Fibroblast of peridontal ligament (primary cell): ENCODE measurements at regions not wholly inside any gene's neighbourhood (a gene's known extent, or its start where the extent isn't known, plus 50 kb on each side); places are given as distances from the start of the nearest gene placed in this dataset.
"Not testable (repeated sequence)": the region's sequence is repeated elsewhere in the genome, so short reads cannot be mapped to it uniquely, and the experiment has no call there.

Experiments used
- DNase-seq: peaks from one replicate; pipeline ENCODE4 v3.0.0-alpha.2; 2010; ENCODE audit errors: extremely low read depth

DNA sequence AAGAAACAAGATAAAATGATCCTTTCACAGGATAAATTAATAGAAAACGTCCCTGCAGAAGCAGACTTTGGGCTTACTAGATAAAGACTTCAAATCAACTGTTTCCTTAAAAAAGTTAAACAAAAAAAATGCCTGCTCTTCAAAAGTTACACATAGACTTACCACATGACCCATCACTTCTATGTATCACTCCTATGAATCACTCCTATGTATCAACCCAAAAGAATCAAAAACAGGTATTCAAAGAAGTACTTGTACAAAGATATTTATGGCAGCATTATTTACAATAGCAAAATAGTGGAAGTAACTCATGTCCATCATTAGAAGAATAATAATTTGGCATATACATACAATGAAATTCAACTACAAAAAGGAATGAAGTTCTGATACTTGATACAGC, 56.3 kb upstream of the PRDM9 start:
- no peak for DNase-seq

DNA sequence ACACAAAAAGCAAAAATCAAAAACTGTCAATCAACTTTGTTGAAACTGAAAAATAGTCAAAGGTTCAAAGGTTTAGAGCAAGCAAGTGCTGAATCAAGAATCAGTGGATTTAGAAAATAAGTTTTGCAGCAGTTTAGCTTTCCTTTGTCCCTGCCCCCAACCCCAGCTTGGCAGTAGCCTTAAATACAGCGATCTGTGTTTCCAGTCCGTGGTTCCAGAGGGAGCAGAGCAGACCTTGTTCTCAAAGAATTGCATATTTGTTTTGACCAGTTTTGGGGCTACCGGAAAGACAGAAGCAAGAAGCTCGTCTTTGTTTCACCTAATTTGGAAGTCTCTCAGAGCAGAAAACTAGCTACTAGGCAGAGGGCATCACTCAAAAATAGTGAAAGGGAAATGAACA, 57.2 kb upstream of the PRDM9 start:
- no peak for DNase-seq

DNA sequence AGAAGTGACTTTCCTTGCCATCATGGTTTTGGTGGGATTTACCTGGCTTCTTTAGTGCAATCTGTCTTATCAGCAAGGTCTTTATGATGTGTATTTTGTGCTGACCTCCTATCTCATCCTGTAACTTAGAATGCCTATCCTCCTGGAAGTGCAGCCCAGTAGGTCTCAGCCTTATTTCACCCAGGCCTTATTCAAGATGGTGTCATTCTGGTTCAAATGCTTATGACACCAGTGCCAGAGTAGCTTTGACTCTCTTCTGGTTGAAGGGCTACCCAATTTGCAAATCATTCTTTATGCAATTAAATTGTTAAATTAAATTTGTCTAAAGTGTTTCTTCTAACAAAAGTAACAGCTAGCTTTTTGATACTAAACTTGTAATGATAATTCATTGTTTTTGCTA, 58.8 kb upstream of the PRDM9 start:
- no peak for DNase-seq

DNA sequence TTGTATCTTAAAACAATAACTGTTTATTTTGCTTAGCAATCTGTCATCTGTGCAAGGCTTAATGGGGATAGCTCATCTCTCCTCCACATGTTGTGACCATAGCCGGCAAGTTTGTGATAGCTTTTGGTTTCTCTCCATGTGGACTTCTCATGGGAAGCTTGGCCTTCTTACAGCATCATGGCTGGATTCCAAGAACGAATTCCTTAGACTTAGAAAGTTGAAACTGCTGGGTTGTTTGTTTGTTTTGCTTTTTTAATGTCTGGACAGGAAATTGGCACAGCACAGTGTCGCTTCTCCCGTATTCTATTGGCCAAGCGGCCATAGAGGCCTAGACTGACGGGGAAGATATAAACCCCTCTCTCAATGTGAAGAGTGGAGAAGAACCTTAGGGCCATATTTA, 61.0 kb upstream of the PRDM9 start:
- no peak for DNase-seq

DNA sequence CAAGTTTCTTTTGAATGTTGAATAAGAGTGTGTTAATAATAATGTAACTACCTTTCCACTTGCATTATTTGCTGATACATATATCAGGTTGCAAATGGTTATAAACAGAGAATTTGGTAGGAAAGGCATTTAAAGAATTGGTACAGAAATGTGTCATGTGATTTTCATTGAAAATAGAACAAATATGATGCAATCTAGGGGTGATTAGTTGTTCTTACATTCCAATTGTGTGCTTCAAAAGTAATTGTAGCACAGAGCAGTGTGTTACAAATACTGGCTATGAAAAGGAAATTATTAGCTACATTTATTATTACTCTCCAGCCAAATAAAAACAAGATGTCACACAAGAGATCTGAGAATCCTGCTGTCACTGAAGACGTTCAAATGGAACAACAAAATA, 61.8 kb upstream of the PRDM9 start:
- DNase-seq, result no peak

DNA sequence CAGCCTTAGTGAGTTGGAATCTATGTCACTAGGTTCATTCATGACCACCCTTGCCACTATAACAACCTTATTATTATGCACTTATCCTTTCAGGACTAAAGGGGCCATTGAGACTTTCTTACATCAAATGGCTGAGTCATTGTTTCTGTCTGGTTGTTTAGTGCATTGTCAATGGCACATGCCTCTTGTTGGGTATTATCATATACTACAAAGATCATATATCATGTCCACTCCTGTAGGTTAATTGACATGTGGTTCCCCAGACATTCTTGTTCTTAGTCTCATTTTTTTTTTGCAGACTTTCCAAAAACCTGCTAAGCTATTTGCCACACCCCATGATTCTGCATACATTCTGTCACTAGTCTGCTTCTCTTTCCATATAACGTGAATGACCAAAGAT, 66.7 kb upstream of the PRDM9 start:
- DNase-seq, result no peak

DNA sequence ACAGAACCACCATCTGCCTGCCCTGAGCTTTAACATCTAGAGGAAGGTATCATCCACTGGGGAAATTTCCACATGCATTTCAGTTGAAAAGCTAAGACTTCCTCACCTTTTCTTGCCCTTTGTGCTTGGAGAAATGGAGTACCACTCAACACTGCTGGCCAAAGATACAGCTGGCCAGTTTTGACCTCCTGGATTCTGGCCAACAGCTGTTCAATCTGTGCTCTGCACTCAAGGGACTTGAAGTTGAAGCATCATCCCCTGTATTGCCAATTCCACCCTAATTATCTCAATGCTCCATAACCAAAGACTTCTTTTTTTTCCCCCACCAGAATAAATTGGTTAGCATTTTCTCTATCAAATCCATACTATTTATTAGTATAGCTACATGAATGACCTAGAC, 70.4 kb upstream of the PRDM9 start:
- DNase-seq, result no peak

DNA sequence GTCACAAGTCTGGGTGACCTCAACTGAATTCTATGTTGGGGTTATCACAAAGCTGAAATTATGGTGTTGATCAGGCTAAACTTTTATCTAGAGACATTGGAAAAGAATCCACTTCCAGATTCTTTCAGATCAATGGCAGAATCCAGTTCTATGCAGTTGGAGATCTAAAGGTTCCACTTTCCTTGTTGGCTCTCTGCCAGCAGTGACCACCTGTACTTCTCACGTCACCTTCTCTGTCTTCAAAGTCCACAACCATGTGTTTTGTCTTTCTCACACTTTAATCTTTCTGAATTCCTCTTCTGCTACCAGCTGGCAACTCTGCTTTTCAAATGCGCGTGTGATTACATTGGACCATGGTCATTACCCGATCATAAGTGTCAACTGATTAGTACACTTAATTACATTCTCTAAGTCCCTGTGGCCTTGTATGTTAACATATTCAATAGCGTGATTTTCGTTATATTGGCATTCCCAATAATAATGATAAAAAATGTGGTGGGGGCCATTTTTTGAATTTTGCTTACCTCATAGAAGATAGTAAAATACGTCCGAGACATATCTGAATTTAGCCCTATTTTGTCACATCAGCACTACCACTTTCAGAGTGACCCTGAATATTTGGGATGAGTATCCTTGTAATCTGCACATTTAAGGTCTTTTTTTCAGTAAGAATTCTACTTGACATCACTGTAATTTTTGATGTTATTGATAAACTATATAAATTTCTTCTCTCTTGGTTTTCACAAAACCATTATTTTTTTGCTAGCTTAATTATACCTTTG, 73.7 kb upstream of the PRDM9 start:
- DNase-seq, result no peak

DNA sequence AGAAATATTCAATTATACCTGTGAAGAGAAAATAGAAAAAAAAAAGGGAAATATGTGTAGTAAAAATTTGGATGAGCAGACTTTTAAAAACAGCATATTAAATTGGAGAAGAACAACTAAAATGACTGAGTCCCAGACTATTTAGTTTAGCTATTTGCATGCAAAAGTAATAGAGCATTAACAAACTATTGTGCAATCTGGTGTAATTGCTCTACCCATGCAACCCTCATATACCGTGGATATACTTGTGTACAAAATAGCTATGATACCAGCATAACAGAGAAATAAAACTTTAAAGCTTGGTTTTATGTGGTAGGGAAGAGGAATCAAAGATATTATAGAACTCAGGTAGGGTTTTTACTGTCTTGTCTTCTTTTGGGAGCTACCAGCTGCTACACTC, 78.7 kb upstream of the PRDM9 start:
- no peak for DNase-seq

DNA sequence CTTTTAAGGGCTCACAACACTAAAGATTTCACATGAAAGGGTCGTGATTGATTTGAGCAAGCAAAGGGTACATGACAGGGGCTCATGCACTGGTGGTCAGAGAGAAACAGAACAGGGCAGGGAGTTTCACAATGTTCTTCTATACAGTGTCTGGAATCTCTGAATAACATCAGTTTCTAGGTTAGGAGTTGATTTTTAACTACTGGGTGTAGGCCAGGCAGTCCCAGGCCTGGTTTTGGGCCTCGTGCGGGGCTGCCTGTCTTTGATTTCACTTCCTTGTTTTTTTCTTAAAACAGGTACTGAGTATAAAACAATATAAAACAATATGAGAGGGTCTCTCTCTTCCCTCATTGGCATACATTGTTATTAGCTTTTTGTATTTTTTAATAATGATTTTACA, 87.2 kb upstream of the PRDM9 start:
- DNase-seq, result not testable (repeated sequence)

DNA sequence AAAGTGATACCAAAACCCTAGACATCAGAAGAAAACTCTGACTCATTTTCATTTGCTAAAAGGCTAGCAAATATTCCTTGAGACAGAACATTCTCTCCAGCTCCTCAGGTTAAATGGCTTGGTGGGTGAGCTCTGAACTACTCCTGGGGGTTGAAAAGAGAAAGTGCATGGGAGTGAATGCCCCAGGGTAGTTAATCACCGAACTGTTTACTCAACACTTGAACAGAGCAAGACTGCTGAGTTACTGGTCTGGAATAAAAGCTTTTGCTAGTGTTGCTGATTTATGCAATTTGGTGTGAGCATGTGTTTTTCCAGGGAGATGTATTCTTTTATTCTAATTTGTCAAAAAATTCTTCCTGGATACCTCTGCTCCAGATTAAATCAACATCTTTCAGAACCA, 88.3 kb upstream of the PRDM9 start:
- DNase-seq, result no peak

DNA sequence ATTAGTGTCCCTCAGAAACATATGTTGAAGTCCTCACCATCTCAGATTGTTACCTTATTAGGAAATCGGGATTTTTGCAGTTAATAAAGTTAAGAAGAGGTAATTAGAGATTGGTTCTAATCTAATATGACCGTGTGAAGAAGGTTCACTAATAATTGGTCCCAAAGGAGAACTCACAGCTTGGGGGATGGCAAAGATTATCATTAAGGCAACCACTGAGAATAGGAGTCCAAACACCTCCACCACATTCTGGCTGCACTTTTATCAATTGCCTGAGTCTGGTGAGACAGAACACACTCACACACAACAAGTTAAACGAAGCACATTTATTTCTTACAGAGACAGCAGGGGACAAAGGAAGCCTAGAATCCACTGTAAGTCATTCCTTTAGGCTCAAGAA, 94.9 kb upstream of the PRDM9 start:
- no peak for DNase-seq

DNA sequence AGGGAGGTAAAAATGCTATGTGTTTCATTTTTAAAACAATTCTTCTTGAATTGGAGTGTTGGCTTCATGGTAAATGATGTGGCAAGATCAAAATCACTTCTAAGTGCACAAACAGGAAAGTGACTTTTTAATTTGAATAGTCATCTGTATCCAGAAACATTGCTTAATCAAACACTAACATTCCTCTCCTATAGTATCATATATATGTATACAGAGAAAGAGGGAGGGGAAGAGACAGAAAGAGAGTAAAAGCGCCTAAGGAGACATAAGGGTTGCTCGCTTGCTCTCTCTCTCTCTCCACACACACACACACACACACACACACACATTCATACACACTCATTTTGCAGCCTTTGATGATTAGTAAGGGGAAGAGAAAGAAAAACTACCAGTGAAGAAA, 95.4 kb upstream of the PRDM9 start:
- DNase-seq, result no peak

DNA sequence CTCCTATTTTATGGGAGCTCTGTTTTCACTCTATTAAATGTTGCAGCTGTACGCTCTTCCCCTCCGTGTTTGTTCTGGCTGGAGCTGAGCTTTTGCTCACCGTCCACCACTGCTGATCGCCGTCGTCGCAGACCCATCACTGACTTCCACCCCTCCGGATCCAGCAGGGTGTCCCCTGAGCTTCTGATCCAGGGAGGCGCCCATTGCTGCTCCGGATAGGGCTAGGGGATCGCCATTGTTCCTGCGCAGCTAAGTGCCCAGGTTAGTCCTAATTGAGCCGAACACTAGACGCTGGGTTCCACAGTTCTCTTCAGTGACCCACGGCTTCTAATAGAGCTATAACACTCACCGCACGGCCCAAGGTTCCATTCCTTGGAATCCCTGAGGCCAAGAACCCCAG, 96.2 kb upstream of the PRDM9 start:
- DNase-seq, result no peak

DNA sequence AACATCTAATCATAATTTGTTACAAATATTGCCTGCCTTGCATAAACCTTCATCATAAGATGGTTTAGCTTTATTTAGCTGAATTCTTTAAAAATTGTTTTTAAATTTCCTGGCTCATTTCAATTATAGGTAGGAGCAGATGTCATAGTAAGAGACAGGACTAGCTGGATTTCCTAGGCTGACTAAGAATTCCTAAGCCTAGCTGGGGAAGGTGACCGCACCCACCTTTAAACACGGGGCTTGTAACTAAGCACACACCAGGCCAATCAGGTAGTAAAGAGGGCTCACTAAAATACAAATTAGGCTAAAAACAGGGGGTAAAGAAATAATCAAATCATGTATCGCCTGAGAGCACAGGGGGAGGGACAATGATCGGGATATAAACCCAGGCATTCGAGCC, 96.6 kb upstream of the PRDM9 start:
- DNase-seq, result not testable (repeated sequence)

DNA sequence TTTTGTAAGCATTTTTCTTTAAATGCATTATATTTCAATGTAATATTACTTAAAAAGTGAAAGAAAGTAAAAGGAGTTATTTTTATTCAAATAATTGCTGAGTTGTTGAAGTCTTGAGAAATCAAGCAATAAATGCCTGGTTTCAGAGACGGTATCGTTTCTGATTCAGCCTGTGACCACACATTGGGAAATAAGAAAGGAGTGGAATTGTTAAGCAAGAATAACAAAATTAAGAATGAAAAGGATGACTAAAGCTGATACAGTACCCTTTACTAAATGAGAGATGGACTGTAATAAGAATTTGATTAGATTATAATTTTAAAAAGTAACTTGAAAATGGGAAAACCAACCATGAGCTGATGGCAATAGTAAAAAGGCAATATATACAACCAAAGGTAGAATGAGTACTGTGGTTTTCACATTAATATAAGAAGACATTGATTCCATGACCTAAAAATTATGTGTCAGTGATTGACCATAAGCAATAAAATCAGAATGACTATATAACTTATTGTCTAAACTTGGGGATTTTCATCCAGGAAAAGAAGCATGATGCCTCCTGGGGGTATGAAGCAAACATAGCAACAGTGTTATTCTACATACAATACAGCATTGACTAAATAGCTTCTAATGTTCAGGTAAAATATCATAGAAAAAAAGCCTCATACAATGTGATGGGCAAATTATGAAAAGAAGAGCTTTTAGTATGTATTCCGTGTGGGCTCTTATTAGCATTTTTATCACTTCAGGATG, 101.9 kb upstream of the PRDM9 start:
- DNase-seq, result no peak

DNA sequence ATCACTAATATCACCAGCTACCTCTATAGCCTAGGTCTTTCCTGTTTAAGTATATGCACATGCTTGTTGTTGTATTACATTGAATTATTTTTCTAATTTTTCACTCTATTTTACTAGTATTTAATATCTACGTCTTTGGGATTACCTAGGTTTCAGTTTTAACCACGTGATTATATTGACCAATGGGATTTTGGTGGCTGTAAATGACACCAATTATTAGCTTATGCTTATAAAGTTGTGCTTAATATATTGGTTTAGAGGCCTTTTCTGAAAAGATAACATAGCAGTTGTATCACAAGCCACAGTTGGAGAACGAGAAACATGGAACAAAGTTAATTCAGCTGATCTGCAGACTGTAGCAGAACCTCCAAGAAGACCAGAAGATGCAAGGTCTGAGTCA, 104.8 kb upstream of the PRDM9 start:
- no peak for DNase-seq

DNA sequence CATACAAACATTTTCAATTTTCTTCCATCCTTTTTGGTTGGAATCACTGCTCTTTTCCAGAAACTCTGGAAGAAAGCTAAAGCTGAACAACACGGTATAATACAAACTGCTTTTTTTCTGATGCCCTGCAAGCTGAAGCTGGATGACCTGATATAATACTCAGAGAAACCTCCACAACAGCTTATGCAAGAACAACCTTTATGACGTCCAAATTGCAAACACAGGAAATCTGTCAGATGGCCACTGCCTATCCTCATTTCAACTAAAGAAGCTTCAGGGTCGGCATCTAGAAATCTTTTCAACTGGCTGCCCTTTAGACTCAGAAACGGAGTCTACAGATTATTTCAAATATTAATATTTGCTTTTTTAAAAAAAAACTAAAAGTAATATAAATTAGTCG, 106.5 kb upstream of the PRDM9 start:
- no peak for DNase-seq

DNA sequence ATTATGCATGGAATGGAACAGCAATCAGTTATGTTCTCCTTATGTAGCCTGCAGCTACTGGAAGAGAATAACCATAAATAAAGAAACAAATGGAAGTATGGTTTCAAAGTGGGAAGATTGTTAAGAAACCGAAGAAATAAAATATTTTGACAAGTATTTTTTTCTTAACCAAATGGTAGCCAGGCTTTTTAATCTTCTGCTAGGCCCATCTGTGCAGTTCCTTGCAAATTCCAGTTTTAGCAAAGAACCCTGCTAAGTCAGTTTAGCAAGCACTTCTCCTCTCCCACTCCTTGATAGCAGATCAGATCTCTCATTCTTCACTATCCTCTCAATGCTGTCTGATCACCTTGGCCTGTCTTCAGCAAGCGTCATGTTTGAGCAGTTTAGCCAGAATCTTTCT, 111.1 kb upstream of the PRDM9 start:
- DNase-seq, result no peak

DNA sequence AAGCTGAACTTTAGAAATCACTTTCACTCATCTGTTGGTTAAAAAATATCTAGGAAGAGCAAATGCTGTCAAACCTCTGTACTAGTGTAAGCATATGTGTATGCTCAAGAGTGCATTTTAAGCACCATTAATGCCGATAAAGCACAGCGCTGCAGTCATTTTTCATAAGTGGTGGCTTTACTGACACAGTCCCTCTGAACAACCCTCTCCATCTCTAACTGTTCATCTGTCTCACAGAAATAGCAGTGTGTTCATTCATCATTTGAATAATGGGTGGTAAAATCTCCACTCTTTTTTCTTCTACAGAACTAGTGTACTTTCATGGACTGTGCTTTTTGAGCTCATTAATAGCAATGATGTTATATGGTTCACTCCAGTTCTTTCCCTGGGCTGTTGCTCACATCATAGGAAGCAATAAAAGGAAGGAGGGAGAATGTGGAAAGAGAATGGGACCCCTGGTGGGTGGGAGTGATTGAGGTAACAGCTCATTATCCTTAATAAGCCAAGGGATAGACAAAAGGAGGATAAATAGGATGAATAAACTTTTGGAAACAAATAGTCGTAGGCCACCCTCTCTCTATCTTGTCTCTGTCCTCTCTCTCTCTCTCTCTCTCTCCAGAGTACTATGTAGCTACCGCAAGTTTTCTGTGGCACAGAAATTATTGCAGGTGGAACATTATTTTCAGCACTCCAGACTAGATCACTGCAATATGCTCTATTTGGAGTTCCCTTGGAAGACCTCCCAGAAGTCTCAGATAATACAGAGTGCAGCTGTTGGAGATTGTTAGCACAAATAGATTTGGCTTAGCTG, 117.9 kb upstream of the PRDM9 start:
- DNase-seq, result no peak

DNA sequence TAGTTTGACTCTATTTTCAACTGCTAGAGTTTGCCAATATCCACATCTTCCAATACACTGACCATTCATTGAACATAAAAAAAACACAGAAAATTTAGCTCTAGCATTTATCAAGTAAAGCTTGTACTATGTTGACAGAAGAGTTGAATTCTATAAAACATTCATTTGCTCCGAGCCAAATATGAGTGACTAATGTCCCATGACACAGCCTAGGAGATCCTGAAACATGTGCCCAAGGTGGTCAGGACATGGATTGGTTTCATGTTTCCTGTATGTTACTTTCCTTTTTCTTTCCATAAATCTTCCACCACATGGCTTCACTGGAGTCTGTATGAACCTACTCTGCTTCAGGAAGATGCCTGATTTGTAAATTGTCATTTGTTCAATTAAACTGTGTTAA, 122.4 kb upstream of the PRDM9 start:
- no peak for DNase-seq

DNA sequence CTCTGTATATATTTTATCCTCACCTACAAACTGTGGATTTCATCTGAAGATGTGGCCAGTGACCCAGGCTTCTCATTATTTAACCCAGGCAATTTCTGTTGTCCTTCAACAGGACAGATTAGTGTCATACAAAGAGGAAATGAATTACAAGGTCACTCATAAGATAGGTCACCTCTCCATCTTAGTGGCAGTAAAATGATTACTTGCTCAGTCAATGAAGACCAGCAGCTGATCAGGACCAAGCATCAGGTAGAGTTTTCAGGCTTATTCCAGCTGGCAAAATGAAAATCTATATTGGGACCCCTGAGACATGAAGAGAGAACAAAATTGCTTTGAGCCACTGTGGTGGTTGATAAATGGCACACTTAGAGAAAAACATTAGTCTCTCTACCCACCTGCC, 135.2 kb upstream of the PRDM9 start:
- no peak for DNase-seq

DNA sequence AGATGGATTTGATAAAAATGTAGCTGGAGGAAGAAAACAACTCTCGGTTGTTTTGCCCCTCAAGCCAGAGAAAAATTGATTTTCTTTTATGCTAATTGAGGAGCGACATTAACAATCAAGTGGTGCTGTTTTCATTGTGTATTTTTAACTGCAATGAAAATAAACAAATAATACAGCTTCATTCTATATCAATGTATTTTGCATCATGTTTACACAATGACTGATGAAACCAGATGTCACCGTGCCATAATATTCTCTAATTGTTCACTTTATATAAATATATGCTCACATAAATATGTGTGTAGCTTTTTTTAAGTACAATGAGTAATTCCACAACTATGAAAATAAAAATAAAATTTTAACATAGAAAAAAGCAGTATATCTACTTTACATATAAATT, 139.0 kb upstream of the PRDM9 start:
- DNase-seq, result no peak
